SU-DHL-6 (cell line): ENCODE measurements at regions not wholly inside any gene's neighbourhood (a gene's known extent, or its start where the extent isn't known, plus 50 kb on each side); places are given as distances from the start of the nearest gene placed in this dataset.

Source experiments
- EZH2phosphoT487 ChIP-seq: fragments of 200-600 bp; sonication (generic), shearing (Covaris generic); conservative IDR thresholded peaks from 2 replicates; pipeline ENCODE4 v1.6.1; 2018; ENCODE audit warnings: mild to moderate bottlenecking, antibody characterized with exemption, low read length, moderate library complexity, mixed read lengths
- TF ChIP-seq, protein P1 (sequence below): fragments of 200-600 bp; sonication (generic); IDR thresholded peaks from one replicate; pipeline ENCODE4 v1.5.1; 2017; ENCODE audit warnings: antibody characterized with exemption, mild to moderate bottlenecking, low read length, moderate library complexity; ENCODE audit not compliant: insufficient read depth, poor library complexity, severe bottlenecking

GRCh38 chr18:77714716-77715115, 465.1 kb downstream of the GALR1 start:
- TF ChIP-seq, protein P1, sequence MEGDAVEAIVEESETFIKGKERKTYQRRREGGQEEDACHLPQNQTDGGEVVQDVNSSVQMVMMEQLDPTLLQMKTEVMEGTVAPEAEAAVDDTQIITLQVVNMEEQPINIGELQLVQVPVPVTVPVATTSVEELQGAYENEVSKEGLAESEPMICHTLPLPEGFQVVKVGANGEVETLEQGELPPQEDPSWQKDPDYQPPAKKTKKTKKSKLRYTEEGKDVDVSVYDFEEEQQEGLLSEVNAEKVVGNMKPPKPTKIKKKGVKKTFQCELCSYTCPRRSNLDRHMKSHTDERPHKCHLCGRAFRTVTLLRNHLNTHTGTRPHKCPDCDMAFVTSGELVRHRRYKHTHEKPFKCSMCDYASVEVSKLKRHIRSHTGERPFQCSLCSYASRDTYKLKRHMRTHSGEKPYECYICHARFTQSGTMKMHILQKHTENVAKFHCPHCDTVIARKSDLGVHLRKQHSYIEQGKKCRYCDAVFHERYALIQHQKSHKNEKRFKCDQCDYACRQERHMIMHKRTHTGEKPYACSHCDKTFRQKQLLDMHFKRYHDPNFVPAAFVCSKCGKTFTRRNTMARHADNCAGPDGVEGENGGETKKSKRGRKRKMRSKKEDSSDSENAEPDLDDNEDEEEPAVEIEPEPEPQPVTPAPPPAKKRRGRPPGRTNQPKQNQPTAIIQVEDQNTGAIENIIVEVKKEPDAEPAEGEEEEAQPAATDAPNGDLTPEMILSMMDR: no peak
- TF ChIP-seq EZH2phosphoT487: no peak
